Adipocyte (in vitro differentiated cells): ENCODE measurements at regions not wholly inside any gene's neighbourhood (a gene's known extent, or its start where the extent isn't known, plus 50 kb on each side); places are given as distances from the start of the nearest gene placed in this dataset.

Source experiments
- DNase-seq: peaks from one replicate; pipeline ENCODE4 v3.0.0-alpha.2; 2015; ENCODE audit warnings: low read depth
- H3K27me3 ChIP-seq: replicated peaks from 2 replicates; pipeline ENCODE4 v1.7.0; 2013; ENCODE audit warnings: mild to moderate bottlenecking, low read length, moderate library complexity; ENCODE audit not compliant: control insufficient read depth, insufficient read depth
- H3K36me3 ChIP-seq: 2 replicates; pipeline ENCODE4 v1.7.0; 2013; ENCODE audit warnings: low read length, mild to moderate bottlenecking, moderate library complexity; ENCODE audit not compliant: control insufficient read depth, insufficient read depth, severe bottlenecking
- H3K4me1 ChIP-seq: 2 replicates; pipeline ENCODE4 v1.7.0; 2013; ENCODE audit warnings: mild to moderate bottlenecking, low read length, moderate library complexity; ENCODE audit not compliant: control insufficient read depth, insufficient read depth
- H3K4me3 ChIP-seq: 2 replicates; pipeline ENCODE4 v1.7.0; 2013; ENCODE audit warnings: mild to moderate bottlenecking, low read length, moderate library complexity
- H3K9ac ChIP-seq: 2 replicates; pipeline ENCODE4 v1.7.0; 2013; ENCODE audit warnings: mild to moderate bottlenecking, low read length, moderate library complexity
- H3K9me3 ChIP-seq: 2 replicates; pipeline ENCODE4 v1.7.0; 2013; ENCODE audit warnings: mild to moderate bottlenecking, low read length, moderate library complexity; ENCODE audit not compliant: control insufficient read depth

- no peak for DNase-seq
- no peak overlapping the region for H3K9ac ChIP-seq
- H3K4me3 ChIP-seq = no peak overlapping the region
- H3K9me3 ChIP-seq = no peaks in the 10 kb centered on the region
- no peaks in the 10 kb centered on the region for H3K36me3 ChIP-seq
- no peaks in the 10 kb centered on the region for H3K27me3 ChIP-seq
- no peaks in the 10 kb centered on the region for H3K4me1 ChIP-seq
These were observed 294.5 kb upstream of the CLNK start for GRCh38 chr4:10979032-10979431.

GRCh38 chr4:10977534-10977933, 293.0 kb upstream of the CLNK start:
- Histone ChIP-seq H3K4me1 (no peaks in the 10 kb centered on the region), H3K9ac (no peak overlapping the region), H3K36me3 (no peaks in the 10 kb centered on the region), H3K4me3 (no peak overlapping the region), H3K9me3 (no peaks in the 10 kb centered on the region), H3K27me3 (no peaks in the 10 kb centered on the region)
- DNase-seq = no peak

DNA sequence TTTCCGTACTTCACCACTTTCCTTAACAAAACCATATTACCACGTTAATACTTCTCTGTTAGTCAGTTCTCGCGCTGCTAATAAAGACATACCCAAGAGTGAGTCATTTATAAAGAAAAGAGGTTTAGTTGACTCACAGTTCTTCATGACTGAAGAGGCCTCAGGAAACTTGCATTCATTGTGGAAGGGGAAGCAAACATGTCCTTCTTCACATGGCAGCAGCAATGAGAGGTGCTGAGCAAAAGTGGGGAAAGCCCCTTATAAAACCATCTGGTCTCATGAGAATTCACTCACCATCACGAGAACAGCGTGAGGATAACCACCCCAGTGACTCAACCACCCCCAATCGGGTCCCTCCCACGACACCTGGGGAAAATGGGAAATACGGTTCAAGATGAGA, 289.8 kb upstream of the CLNK start:
- H3K4me3 ChIP-seq = no peak overlapping the region
- no peak overlapping the region for H3K9ac ChIP-seq
- no peak for DNase-seq
- H3K4me1 ChIP-seq = no peaks in the 10 kb centered on the region
- H3K36me3 ChIP-seq = no peaks in the 10 kb centered on the region
- H3K9me3 ChIP-seq = no peaks in the 10 kb centered on the region
- no peaks in the 10 kb centered on the region for H3K27me3 ChIP-seq

DNA sequence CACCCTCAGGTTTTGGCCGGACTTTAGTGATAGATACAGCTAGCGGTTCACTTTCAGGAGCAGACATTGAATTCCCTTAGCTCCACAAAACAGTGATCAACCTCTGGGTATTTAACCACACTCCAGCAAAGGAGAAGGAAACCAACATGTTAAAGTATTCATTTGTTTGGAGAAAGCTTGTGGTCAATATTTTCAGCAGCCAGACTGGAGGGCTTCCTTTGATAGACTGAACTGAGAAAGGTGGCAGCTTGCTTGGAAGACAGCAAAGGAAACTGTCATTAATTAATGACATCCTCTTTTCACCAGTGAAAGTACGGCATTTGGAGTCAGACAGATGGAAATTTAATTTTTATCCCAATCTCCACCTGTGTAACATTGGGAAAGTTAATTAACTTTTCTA, 289.1 kb upstream of the CLNK start:
- Histone ChIP-seq H3K27me3 (no peaks in the 10 kb centered on the region), H3K4me1 (no peaks in the 10 kb centered on the region), H3K4me3 (no peak overlapping the region), H3K9ac (no peak overlapping the region), H3K36me3 (no peaks in the 10 kb centered on the region), H3K9me3 (no peaks in the 10 kb centered on the region)
- no peak for DNase-seq

DNA sequence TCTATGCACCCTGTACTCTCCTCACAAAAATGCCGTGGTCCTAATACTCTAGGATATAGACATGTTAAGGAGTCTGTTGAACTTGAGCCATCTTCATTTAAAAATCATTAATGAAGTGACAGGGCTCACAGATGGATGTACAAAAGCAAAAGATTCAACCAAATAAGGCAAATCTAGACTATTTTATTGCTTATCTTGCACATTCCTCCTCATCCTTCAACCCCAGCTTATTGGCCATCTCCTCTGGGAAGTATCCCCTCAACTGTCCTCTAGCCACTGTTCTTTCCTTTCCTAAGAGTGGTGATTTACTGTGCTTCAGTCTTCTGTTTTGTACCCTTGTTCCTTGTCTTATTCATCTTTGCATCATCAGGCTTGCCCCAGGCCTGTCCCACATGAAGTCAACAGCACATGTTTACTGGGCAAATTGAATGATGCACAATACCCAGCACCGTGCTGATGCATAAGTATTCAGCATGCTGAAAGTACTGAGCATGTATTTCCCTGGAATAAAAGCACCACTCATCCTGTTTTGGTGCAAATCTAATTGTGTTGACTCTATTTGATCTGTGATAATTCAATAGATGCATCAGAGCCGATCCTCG, 287.3 kb upstream of the CLNK start:
- no peaks in the 10 kb centered on the region for H3K9me3 ChIP-seq
- no peak overlapping the region for H3K4me3 ChIP-seq
- no peaks in the 10 kb centered on the region for H3K36me3 ChIP-seq
- DNase-seq = no peak
- H3K9ac ChIP-seq = no peak overlapping the region
- no peaks in the 10 kb centered on the region for H3K27me3 ChIP-seq
- H3K4me1 ChIP-seq = no peaks in the 10 kb centered on the region

DNA sequence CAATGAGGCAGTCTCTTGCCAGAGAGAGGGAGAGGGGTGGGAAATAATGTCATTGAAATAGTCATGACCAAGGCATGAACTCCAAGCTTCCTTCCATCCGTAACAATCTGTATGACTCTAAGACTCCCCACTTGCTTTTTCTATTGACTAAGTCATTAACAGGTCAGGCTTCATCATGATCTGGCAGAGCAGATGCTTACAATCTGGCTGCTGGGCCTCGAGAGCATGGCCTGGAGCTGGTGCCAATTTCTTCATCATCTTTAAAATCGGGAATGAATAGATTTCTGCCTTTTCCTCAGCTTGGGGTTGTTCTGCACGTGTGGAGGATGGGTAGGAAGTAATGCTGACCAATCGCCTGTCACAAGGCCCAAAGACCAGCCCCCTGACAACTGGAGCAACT, 280.6 kb upstream of the CLNK start:
- no peak overlapping the region for H3K9ac ChIP-seq
- H3K4me1 ChIP-seq = no peaks in the 10 kb centered on the region
- no peaks in the 10 kb centered on the region for H3K36me3 ChIP-seq
- H3K9me3 ChIP-seq = no peaks in the 10 kb centered on the region
- H3K4me3 ChIP-seq = no peak overlapping the region
- H3K27me3 ChIP-seq = no peaks in the 10 kb centered on the region
- no peak for DNase-seq

DNA sequence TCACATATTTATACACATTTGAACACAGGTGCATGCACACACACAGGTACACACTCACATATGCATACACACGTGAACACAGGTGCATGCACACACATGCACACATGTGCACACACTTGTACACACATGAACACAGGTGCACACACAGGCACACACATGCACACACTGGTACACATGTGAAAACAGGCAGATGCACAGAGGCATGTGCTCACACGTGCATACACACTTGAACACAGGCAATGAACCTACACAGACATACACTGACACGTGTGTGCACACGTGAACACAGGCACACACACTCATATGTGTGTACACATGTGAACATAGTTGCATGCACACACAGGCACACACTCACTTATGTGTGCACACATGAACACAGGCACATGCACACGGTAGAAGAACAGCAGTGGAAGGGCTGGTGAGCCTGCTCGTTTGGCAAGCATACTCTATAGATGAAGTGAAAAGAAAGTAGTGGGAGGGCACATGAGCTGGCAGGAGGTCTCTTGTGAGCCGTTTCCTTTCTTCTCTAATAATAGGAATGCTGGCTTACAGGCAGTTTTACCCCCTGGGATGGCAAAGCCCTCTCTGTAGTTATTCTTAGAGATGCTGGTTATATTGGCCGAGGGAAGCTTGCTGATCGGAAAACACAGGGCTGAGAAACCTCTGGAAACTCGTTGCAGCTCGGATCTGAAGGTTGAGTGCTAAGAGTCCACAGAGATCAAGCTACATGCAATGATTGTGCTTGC, 279.6 kb upstream of the CLNK start:
- DNase-seq = no peak
- no peaks in the 10 kb centered on the region for H3K27me3 ChIP-seq
- H3K4me1 ChIP-seq = no peaks in the 10 kb centered on the region
- no peak overlapping the region for H3K9ac ChIP-seq
- H3K36me3 ChIP-seq = no peaks in the 10 kb centered on the region
- no peaks in the 10 kb centered on the region for H3K9me3 ChIP-seq
- no peak overlapping the region for H3K4me3 ChIP-seq

DNA sequence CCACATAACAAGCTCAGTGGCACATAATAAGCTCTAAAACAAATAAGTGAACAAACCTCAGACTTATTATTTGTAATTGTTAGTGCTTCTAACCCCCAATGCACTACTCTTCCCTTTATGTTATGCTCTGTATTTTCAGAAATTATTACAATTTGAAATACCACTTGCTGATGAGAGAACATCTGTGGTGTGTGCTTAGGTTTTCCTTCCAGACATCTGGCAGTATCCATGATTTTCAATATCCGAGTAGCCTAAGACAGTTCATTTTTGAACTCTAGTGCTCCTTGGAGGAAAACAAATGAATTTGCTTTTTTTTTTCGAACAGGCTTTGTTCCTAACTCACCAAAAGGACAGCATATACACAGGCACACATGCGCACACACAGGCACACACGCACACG, 278.7 kb upstream of the CLNK start:
- no peak for DNase-seq

DNA sequence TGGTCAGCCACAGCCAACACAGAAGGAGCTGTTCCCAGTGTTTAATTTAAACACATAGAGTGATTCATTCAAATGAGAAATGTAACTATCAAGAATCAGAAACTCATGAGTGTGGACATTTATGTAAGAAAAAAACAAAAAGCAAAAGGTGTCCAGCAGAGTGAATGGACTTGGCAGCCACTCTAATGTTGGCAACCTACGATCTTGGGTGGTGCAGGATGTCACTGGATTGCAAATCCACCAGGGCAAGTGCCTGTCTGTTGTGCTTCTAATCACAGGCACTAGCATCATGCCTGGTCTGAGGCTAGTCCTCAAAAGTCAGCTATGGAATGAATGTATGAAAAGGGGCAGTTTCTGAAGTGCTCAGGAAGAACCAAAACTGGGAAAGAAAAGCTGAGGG, 277.7 kb upstream of the CLNK start:
- H3K36me3 ChIP-seq = no peaks in the 10 kb centered on the region
- no peak for DNase-seq
- no peak overlapping the region for H3K4me3 ChIP-seq
- H3K27me3 ChIP-seq = no peaks in the 10 kb centered on the region
- H3K9me3 ChIP-seq = no peaks in the 10 kb centered on the region
- H3K9ac ChIP-seq = no peak overlapping the region
- H3K4me1 ChIP-seq = no peaks in the 10 kb centered on the region

More for the DNA sequence above, 278.7 kb upstream of the CLNK start:
- Histone ChIP-seq H3K4me3 (no peak overlapping the region), H3K36me3 (no peaks in the 10 kb centered on the region), H3K9me3 (no peaks in the 10 kb centered on the region), H3K9ac (no peak overlapping the region), H3K27me3 (no peaks in the 10 kb centered on the region), H3K4me1 (no peaks in the 10 kb centered on the region)

DNA sequence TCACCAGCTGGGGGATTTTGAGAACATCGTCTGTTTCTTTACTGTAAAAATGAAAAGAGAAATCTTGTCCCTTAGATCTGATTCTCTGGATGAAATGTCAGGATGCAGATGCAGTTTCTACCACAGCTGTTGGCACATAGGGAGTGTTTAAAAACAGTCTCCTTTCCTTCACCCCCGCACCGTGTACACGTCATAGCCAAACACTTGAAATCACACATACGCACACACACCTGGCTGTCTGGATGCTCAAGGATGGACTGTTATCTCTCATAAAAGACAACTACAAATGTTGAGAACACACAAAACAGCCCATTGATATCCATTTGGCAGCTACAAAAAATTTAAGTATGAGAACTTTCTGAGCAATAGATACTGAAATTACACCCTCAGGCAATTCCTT, 275.8 kb upstream of the CLNK start:
- Histone ChIP-seq H3K36me3 (no peaks in the 10 kb centered on the region), H3K4me3 (no peak overlapping the region), H3K27me3 (no peaks in the 10 kb centered on the region), H3K9me3 (no peaks in the 10 kb centered on the region), H3K9ac (no peak overlapping the region), H3K4me1 (no peaks in the 10 kb centered on the region)
- no peak for DNase-seq

DNA sequence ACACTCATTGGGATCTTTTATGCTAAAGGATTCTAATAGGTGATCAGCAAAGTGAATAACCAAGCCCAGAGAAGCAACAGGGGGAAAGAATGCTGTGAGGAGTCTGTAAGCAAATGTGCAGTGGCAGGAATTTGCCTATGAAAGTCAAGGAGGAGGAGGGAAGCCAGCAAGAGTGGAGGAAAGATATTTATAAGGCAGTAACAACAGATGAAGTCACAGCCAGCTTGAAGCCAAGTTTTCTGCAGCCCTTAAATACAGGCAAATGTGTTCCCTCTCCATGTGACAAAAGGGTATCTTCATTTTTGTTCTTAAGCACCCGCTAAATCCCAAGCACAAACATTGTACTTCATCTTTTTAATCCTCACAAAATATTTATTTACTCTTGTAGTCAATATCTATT, 275.0 kb upstream of the CLNK start:
- DNase-seq = no peak
- no peaks in the 10 kb centered on the region for H3K4me1 ChIP-seq
- no peaks in the 10 kb centered on the region for H3K27me3 ChIP-seq
- no peaks in the 10 kb centered on the region for H3K36me3 ChIP-seq
- no peak overlapping the region for H3K9ac ChIP-seq
- H3K4me3 ChIP-seq = no peak overlapping the region
- H3K9me3 ChIP-seq = no peaks in the 10 kb centered on the region
